ENCODE measurements at regions not wholly inside any gene's neighbourhood (a gene's known extent, or its start where the extent isn't known, plus 50 kb on each side); places are given as distances from the start of the nearest gene placed in this dataset.

GRCh38 chr3:76889911-76890310 lies 150.0 kb upstream of the ROBO2 start:
- TF ChIP-seq CTCF (conservative IDR thresholded peaks at IDR 0.05; ENCODE audit: low read length) (no peak), EZH2phosphoT487 (IDR thresholded peaks at IDR 0.05; ENCODE audit: borderline replicate concordance) (no peak)

Measured in Loucy (cell line).